Fibroblast of pulmonary artery (primary cell): ENCODE measurements at regions not wholly inside any gene's neighbourhood (a gene's known extent, or its start where the extent isn't known, plus 50 kb on each side); places are given as distances from the start of the nearest gene placed in this dataset.

ENCODE experiments used
- DNase-seq: peaks from one replicate; pipeline ENCODE4 v3.0.0-alpha.2; 2010; ENCODE audit warnings: low read depth
- H3K4me3 ChIP-seq: replicated peaks from 2 replicates; pipeline ENCODE4 v1.5.1; 2011; ENCODE audit warnings: low read depth, mild to moderate bottlenecking, control low read depth, low read length, moderate library complexity
- TF ChIP-seq, protein P1 (sequence below): IDR thresholded peaks from 2 replicates; pipeline ENCODE4 v1.5.1; 2011; ENCODE audit warnings: mild to moderate bottlenecking, control low read depth, low read length, inconsistent platforms; ENCODE audit errors: missing control alignments

GRCh38 chr14:106039400-106039799, 513.0 kb downstream of the TMEM121 start:
- no peak for DNase-seq
- no peak overlapping the region for H3K4me3 ChIP-seq
- TF ChIP-seq, protein P1, sequence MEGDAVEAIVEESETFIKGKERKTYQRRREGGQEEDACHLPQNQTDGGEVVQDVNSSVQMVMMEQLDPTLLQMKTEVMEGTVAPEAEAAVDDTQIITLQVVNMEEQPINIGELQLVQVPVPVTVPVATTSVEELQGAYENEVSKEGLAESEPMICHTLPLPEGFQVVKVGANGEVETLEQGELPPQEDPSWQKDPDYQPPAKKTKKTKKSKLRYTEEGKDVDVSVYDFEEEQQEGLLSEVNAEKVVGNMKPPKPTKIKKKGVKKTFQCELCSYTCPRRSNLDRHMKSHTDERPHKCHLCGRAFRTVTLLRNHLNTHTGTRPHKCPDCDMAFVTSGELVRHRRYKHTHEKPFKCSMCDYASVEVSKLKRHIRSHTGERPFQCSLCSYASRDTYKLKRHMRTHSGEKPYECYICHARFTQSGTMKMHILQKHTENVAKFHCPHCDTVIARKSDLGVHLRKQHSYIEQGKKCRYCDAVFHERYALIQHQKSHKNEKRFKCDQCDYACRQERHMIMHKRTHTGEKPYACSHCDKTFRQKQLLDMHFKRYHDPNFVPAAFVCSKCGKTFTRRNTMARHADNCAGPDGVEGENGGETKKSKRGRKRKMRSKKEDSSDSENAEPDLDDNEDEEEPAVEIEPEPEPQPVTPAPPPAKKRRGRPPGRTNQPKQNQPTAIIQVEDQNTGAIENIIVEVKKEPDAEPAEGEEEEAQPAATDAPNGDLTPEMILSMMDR, result no peak

GRCh38 chr14:106044515-106044914, 518.1 kb downstream of the TMEM121 start:
- TF ChIP-seq, protein P1, result no peak
- DNase-seq, result no peak
- H3K4me3 ChIP-seq, result no peak overlapping the region

- TF ChIP-seq, protein P1, result no peak
- no peak for DNase-seq
- no peak overlapping the region for H3K4me3 ChIP-seq
Observed at GRCh38 chr14:106044949-106045596, 518.7 kb downstream of the TMEM121 start.

DNA sequence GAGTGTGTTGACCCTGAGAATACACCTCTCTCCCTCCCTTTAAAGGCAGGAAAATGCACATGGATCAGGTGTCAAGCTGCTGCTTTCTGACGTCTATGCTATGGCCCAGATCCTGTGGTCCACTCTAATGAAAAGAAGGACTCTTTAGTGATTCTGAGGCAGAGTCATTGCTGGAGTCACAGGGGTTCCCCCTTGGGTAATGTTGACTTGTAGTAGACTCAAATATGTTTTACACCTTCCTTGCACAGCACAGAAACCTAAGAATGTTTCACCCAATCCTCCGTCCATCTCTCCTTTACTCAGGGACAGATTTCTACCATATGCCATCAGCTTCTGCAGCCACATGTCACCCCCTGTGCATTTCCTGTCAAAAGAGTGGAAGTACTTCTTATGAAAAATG, 525.4 kb downstream of the TMEM121 start:
- DNase-seq, result no peak
- TF ChIP-seq, protein P1, result no peak
- H3K4me3 ChIP-seq, result no peak overlapping the region

DNA sequence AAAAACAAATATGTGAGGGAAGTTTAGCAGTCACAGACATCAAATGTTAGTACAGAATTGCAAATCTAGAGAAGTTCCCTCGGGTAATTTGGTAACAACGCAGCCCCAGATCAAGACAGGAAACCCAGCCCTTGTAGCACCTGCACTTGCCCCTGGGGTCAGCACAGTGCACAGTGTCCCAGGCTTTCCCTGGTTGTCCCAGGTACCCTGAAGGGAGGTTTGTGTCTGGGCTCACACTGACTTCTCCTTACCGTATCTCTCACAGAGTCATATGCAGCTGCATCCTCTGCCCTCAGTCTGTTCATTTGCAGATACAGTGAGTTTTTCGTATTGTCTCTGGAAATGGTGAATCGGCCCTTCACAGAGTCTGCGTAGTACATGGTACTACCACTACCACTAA, 528.9 kb downstream of the TMEM121 start:
- no peak overlapping the region for H3K4me3 ChIP-seq
- DNase-seq, result no peak
- TF ChIP-seq, protein P1, result no peak

DNA sequence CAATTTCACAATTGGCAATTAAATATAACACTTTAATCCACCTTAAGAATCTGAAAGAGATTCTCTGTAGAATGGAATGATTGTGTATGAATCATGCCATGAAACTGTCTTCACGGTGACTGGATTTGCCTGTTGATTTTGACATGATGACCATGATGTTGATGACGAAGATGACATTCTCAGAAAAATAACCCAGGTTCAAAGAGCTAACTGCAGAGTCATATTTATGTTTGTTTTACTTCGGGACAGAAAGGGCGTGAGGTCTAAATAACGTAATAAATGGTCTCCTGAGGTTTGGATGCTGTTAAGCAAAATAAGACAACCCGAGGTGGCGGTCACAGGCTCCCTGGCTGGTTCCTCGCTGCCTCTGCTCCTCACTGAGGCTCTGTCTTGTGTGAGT, 532.0 kb downstream of the TMEM121 start:
- H3K4me3 ChIP-seq, result no peak overlapping the region
- TF ChIP-seq, protein P1, result no peak
- no peak for DNase-seq
